ENCODE measurements at regions not wholly inside any gene's neighbourhood (a gene's known extent, or its start where the extent isn't known, plus 50 kb on each side); places are given as distances from the start of the nearest gene placed in this dataset.

DNA sequence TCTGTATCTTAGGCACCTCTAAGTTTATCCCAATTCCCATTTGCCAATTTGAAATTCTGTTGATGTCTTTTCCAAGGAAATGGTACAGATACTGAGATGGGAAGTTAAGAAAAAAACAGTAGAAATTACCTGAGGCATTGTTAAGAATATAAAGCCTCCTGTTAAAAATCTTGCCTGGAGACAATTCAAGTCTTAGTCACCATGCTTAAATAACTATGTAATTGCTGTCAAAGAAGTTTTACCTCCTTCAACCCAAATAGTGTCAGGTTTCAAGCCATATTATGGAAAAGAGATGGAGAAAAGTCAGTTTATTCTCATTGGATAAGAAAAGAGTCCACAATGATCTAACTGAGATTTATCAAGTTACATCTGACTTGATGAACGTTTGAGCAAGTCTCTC, 974.7 kb downstream of the GALC start:
- TF ChIP-seq, protein P1, sequence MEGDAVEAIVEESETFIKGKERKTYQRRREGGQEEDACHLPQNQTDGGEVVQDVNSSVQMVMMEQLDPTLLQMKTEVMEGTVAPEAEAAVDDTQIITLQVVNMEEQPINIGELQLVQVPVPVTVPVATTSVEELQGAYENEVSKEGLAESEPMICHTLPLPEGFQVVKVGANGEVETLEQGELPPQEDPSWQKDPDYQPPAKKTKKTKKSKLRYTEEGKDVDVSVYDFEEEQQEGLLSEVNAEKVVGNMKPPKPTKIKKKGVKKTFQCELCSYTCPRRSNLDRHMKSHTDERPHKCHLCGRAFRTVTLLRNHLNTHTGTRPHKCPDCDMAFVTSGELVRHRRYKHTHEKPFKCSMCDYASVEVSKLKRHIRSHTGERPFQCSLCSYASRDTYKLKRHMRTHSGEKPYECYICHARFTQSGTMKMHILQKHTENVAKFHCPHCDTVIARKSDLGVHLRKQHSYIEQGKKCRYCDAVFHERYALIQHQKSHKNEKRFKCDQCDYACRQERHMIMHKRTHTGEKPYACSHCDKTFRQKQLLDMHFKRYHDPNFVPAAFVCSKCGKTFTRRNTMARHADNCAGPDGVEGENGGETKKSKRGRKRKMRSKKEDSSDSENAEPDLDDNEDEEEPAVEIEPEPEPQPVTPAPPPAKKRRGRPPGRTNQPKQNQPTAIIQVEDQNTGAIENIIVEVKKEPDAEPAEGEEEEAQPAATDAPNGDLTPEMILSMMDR (conservative IDR thresholded peaks at IDR 0.05; ENCODE audit: low read depth, low read length), result no peak
- no peak overlapping the region for H3K4me3 ChIP-seq (ENCODE audit: low read depth, low read length)
- DNase-seq (ENCODE audit: low read depth), result no peak

GRCh38 chr14:87017335-87017734, 975.6 kb downstream of the GALC start:
- TF ChIP-seq, protein P1 (conservative IDR thresholded peaks at IDR 0.05; ENCODE audit: low read depth, low read length), result no peak
- no peak for DNase-seq (ENCODE audit: low read depth)
- no peak overlapping the region for H3K4me3 ChIP-seq (ENCODE audit: low read depth, low read length)

- H3K4me3 ChIP-seq (ENCODE audit: low read depth, low read length), result no peak overlapping the region
- no peak for DNase-seq (ENCODE audit: low read depth)
- TF ChIP-seq, protein P1 (conservative IDR thresholded peaks at IDR 0.05; ENCODE audit: low read depth, low read length), result peak; percentile 43
Observed at GRCh38 chr14:87014856-87015255, 978.1 kb downstream of the GALC start.

DNA sequence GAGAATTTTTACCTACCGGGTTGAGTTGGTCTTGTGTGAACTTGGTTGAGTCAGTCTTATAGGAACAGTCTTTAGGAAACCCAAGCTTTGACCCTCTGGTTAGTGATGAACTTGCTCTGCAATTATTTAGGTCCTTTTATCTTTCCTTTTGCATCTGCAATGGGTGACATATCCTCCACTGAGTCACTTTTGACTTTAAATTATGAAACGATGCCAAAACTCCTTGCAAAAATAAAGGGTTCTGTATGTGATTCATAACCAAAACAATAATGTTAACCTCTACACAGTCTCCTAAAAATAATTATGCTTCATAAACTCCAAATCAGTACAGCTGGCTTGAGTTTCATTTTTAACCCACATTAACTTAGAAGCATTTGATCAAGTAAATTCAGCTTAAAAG, 979.4 kb downstream of the GALC start:
- no peak for DNase-seq (ENCODE audit: low read depth)
- TF ChIP-seq, protein P1 (conservative IDR thresholded peaks at IDR 0.05; ENCODE audit: low read depth, low read length), result no peak

DNA sequence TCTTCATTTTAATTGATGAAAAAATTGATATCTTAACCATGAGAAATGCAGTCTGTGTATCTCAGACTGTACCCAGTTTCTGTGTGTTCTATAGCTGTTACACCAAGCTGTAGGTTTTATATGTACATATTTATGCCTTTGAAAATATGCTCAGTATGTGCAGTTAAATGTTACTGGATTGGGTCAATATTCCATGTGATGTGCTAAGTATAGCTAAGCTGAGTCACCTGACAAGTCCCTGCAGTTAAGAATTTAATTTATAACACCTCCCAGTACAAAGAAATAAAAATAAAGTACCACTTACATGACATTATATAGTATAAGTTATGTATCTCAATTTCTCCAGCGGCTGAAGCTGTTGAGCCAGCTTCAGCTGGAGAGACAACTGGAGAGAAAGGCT, 984.0 kb downstream of the GALC start:
- no peak for DNase-seq (ENCODE audit: low read depth)
- TF ChIP-seq, protein P1 (conservative IDR thresholded peaks at IDR 0.05; ENCODE audit: low read depth, low read length), result no peak
- no peak overlapping the region for H3K4me3 ChIP-seq (ENCODE audit: low read depth, low read length)

More for the DNA sequence above, 979.4 kb downstream of the GALC start:
- H3K4me3 ChIP-seq (ENCODE audit: low read depth, low read length), result no peak overlapping the region

- no peak overlapping the region for H3K4me3 ChIP-seq (ENCODE audit: low read depth, low read length)
- DNase-seq (ENCODE audit: low read depth), result no peak
- TF ChIP-seq, protein P1 (conservative IDR thresholded peaks at IDR 0.05; ENCODE audit: low read depth, low read length), result no peak
Observed at GRCh38 chr14:87005280-87005679, 987.7 kb downstream of the GALC start.

DNA sequence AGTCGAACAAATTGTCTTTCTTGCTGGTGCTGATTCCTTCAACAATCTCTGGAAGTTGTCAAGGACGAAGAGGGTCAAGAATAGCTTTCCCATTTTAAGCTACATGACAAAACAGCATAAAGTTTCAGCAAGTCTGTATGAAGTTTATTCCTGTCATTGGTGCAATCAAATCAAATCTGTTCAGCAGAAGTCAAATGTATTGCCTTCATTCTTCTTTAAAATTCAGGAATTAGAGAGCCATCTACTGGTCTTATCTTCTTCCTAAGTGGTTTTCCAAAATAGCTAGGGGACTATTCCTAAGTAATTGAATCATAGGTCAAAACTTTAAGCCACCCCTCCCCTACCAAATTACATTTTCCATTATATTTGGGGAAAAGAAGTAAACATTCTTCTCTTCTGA, 990.2 kb downstream of the GALC start:
- no peak overlapping the region for H3K4me3 ChIP-seq (ENCODE audit: low read depth, low read length)
- TF ChIP-seq, protein P1 (conservative IDR thresholded peaks at IDR 0.05; ENCODE audit: low read depth, low read length), result peak; percentile 27
- DNase-seq (ENCODE audit: low read depth), result no peak
